ENCODE measurements at regions not wholly inside any gene's neighbourhood (a gene's known extent, or its start where the extent isn't known, plus 50 kb on each side); places are given as distances from the start of the nearest gene placed in this dataset.

GRCh38 chr3:159724627-159725026, 264.0 kb upstream of the IL12A start:
- TF ChIP-seq, protein P1, sequence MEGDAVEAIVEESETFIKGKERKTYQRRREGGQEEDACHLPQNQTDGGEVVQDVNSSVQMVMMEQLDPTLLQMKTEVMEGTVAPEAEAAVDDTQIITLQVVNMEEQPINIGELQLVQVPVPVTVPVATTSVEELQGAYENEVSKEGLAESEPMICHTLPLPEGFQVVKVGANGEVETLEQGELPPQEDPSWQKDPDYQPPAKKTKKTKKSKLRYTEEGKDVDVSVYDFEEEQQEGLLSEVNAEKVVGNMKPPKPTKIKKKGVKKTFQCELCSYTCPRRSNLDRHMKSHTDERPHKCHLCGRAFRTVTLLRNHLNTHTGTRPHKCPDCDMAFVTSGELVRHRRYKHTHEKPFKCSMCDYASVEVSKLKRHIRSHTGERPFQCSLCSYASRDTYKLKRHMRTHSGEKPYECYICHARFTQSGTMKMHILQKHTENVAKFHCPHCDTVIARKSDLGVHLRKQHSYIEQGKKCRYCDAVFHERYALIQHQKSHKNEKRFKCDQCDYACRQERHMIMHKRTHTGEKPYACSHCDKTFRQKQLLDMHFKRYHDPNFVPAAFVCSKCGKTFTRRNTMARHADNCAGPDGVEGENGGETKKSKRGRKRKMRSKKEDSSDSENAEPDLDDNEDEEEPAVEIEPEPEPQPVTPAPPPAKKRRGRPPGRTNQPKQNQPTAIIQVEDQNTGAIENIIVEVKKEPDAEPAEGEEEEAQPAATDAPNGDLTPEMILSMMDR (IDR thresholded peaks at IDR 0.05) = no peak
- TF ChIP-seq USF2 (IDR thresholded peaks at IDR 0.05; ENCODE audit: borderline replicate concordance, low read depth, low read length) = no peak
- no peak for TF ChIP-seq RAD21 (IDR thresholded peaks at IDR 0.05; ENCODE audit: low read length)
- TF ChIP-seq MEF2A (IDR thresholded peaks at IDR 0.05; ENCODE audit: borderline replicate concordance, low read depth) = no peak
- no peak for TF ChIP-seq RFX5 (IDR thresholded peaks at IDR 0.05; ENCODE audit: low read length)
- no peak for TF ChIP-seq POLR2AphosphoS5 (IDR thresholded peaks at IDR 0.05; ENCODE audit: low read depth, low read length)
- TF ChIP-seq MAX (IDR thresholded peaks at IDR 0.05; ENCODE audit: low read depth) = no peak
- TF ChIP-seq ELF1 (IDR thresholded peaks at IDR 0.05) = no peak
- no peak for TF ChIP-seq FOXJ3 (CRISPR knock-in tag; IDR thresholded peaks at IDR 0.05)
- TF ChIP-seq TEAD4 (IDR thresholded peaks at IDR 0.05; ENCODE audit: borderline replicate concordance, insufficient read depth) = 0 out of 2 replicates have a peak, but pooled peaks have one; percentile 18
- no peak for TF ChIP-seq EZH2phosphoT487 (IDR thresholded peaks at IDR 0.05; ENCODE audit: borderline replicate concordance, low read depth)
